ENCODE measurements at regions not wholly inside any gene's neighbourhood (a gene's known extent, or its start where the extent isn't known, plus 50 kb on each side); places are given as distances from the start of the nearest gene placed in this dataset.
"Not testable (repeated sequence)": the region's sequence is repeated elsewhere in the genome, so short reads cannot be mapped to it uniquely, and the experiment has no call there.

DNA sequence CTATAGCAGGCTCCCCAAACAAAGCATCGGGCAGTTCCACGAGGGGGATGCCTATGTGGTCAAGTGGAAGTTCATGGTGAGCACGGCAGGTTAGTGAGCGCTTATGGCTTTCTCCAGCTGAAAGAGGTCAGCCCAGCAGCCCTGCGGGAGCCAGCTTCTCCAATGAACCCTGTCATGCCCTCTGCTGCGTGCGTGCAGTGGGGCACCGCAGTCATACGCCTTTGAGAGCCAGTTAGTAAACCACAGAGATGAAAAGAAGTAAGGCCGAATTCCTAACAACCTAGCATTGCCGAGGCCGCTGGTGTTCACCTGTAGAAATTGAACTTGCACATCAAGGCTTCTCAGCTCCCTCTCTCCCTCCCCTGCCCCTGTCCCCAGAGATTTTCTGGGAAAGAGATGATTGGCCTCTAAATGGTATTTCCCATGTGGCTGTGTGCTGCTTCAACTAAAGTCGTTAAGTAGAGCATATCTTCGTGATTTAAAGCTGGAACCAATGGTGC, 75.1 kb upstream of the LYZL2 start:
- FAIRE-seq; DNase-seq (ENCODE audit: extremely low spot score, insufficient read length, low read depth): not testable (repeated sequence)

DNA sequence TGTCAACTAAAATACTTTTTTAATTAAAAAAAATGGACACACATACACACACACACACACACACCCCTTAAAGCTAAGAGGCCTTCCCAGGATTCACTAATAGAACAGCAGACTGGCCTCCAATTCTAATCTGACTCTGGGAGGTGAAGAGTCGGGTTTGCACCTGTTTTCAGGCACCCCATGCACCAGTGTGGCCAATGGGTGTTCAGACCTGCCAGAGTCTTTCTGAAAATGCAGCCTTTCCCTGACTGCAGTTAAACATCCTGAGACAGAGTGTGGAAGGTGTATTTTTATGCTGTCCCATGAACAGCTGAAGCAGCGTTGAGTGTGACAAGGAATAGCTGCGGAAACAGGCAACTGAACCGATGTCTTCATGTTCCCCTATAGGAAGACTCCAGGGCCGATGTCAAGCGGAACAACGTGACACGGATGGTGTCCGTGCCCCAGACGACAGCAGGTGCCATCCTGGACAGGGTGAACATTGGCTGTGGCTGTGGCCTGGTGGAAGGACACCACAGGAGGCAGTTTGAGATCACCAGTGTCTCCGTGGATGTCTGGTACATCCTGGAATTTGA, 74.6 kb upstream of the LYZL2 start:
- FAIRE-seq (no peak), DNase-seq (ENCODE audit: extremely low spot score, insufficient read length, low read depth) (no peak)

- not testable (repeated sequence) for FAIRE-seq; DNase-seq (ENCODE audit: extremely low spot score, insufficient read length, low read depth)
Observed at GRCh38 chr10:30703446-30703845, 73.9 kb upstream of the LYZL2 start.

GRCh38 chr10:30702860-30703259, 73.3 kb upstream of the LYZL2 start:
- FAIRE-seq (no peak), DNase-seq (ENCODE audit: extremely low spot score, insufficient read length, low read depth) (no peak)

- peak; percentile 95 for FAIRE-seq
Observed at GRCh38 chr10:30701451-30702173, 72.1 kb upstream of the LYZL2 start.

DNA sequence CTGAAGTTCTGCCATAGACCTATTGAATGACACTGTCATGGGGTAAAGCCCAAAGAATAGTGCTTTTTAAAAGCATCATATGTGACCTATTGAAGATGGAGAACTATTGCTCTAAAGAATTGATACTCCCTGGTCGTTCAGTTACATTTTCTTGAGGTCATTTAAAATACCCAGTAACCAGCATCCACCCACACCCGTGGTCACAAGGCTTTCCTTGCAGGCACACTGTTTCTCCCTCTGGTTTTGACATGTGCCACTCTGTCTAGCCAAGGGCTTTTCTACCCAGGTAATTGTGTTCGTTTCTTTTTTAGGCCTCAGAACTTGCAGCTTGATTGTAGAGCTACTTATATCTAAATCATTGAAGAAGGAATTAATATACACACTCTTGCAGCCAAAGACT, 68.3 kb upstream of the LYZL2 start:
- FAIRE-seq = no peak
- no peak for DNase-seq (ENCODE audit: extremely low spot score, insufficient read length, low read depth)

More at GRCh38 chr10:30701451-30702173, 72.1 kb upstream of the LYZL2 start:
- DNase-seq (ENCODE audit: extremely low spot score, insufficient read length, low read depth) = no peak

GRCh38 chr10:30697221-30697620, 67.7 kb upstream of the LYZL2 start:
- DNase-seq (ENCODE audit: extremely low spot score, insufficient read length, low read depth); FAIRE-seq: not testable (repeated sequence)

DNA sequence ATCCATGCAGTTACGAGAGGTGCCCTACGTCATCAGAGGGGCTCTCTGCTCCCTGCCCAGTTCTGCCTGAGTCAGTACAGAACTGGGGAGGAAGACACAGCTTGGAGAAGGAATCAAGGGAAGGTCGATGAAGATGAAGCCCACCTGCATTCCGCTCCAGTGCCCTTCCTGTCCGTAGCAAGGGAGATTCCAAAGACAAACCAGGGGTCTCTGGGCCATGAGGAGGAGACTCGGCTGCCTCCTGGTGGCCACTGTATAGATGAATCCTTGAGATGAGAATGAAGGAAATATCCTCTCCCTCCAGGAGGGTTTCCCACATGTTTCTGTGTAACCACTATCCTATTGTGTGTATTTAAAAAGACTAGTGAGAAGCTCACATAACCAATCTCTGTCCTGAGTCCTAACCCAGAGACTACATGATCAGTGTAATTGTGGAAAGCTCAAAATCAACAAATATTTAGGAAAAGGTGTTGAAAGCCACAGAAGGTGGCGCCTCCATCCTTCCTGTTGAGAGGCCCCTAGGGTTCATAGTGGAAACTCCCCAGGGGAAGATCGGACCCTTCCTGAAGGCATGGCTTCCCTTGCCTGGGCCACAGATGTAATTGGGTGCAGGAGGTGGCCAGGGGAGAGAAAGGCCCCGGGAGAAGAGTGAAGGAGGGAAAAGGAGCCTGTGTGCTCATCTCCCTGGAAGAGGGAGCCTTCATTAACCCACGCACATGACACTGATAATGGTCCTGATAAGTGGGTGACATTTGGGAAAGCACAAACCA, 67.0 kb upstream of the LYZL2 start:
- FAIRE-seq = peak; percentile 29
- not testable (repeated sequence) for DNase-seq (ENCODE audit: extremely low spot score, insufficient read length, low read depth)

DNA sequence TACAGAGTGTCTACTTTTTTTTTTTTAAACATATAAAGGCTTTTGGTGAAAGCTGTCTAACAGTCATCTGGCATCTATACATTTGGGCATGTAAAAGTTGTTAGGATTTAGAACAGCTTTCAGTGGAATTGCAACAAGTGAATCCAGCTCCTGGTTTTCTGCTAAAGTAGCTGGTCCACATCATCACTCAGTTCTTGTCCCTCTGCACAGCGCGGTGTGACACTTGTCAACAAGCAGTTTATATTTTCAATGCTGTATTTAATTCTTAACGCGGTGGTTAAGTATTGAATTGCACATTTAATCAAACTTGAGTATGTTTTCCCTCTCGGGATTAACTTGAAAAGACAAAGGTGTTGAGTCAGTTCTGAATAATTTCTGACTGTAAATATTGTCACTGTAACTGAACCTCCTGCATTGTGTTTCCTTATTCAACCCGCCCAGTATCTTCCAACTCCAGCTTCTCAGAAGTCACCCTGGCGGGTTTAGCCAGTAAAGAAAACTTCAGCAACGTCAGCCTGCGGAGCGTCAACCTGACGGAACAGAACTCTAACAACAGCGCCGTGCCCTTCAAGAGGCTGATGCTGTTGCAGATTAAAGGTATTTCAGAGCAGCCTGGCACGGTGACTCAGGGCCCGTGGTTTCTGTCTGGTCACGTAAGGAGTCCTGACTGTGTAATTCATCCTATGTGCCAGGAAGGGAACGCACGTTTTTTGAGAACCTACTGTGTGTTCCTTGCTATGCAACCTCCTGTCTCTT, 66.1 kb upstream of the LYZL2 start:
- not testable (repeated sequence) for FAIRE-seq

DNA sequence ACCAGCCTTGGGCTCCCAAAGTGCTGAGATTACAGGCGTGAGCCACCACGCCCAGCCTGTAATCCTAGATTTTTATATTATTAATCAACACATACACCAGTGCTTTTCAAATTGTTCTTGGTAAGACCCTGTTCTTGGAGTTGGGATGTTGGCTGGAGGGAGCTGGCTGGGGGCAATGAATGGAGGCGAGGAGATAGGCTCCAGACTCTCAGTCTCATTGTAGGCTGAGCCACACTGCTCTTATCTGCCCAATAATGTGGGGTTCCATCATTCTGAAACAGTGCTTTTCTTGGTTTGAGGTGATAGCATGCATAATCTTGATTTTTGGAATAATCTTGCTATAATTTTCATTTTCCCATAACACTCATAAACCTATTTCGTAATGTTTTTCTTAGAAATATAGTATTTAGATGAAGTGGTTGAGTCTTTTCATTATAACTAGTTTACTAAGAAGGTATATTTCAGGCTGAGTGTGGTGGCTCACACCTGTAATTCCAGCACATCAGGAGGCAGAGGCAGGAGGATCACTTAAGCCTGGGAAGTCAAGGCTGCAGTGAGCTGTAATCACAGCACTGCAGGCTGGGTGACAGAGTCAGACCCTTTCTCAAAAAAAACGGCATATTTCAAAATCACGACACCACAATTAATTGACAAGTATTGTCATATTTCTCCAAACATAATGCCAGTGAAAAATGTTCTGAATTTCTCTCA, 65.1 kb upstream of the LYZL2 start:
- FAIRE-seq (no peak), DNase-seq (ENCODE audit: extremely low spot score, insufficient read length, low read depth) (no peak)

More for the DNA sequence above, 66.1 kb upstream of the LYZL2 start:
- not testable (repeated sequence) for DNase-seq (ENCODE audit: extremely low spot score, insufficient read length, low read depth)

DNA sequence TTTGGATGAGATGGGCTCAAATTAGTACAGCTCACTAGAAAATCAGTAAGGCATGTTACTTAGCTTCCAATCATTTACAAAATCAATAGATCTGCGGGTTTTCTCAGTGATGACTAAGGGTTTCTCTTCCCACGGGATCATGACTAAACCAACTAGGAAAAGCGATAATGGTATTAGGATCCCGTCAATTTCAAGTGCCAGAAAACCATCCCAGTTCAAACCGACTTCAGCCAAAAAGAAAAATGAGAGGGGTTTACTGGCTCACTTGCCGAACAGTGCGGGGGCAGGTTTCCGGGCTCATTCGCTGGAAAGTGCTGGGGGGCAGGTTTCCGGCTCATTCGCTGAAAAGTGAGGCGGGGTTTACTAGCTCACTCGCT, 62.1 kb upstream of the LYZL2 start:
- FAIRE-seq (no peak), DNase-seq (ENCODE audit: extremely low spot score, insufficient read length, low read depth) (no peak)

- DNase-seq (ENCODE audit: extremely low spot score, insufficient read length, low read depth); FAIRE-seq: not testable (repeated sequence)
Observed at GRCh38 chr10:30690948-30691638, 61.5 kb upstream of the LYZL2 start.

GRCh38 chr10:30688456-30688855, 58.9 kb upstream of the LYZL2 start:
- FAIRE-seq (no peak), DNase-seq (ENCODE audit: extremely low spot score, insufficient read length, low read depth) (no peak)

GRCh38 chr10:30687698-30688213, 58.2 kb upstream of the LYZL2 start:
- FAIRE-seq (peak; percentile 72), DNase-seq (ENCODE audit: extremely low spot score, insufficient read length, low read depth) (peak; percentile 36)

DNA sequence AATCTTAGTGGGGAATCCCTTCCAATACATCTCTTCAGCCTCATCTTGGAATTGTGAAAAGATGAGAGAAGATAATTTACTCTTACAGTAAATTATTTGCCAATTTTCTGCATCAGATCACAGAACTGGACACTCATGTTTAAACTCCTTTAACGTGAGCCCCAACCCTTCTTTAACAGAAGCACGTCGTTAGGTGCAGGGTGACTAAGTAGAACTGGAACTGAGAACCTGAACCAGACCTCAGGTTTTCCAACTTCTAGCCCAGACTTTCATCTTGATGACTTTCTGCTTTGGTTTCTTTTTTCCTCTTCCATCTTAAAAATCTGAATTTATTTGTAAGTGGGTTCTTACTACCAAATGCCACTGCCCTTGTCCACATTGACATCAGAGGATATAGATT, 57.2 kb upstream of the LYZL2 start:
- DNase-seq (ENCODE audit: extremely low spot score, insufficient read length, low read depth) = no peak
- no peak for FAIRE-seq

GRCh38 chr10:30683496-30683895, 53.9 kb upstream of the LYZL2 start:
- FAIRE-seq = no peak
- no peak for DNase-seq (ENCODE audit: extremely low spot score, insufficient read length, low read depth)

- not testable (repeated sequence) for DNase-seq (ENCODE audit: extremely low spot score, insufficient read length, low read depth); FAIRE-seq
Observed at GRCh38 chr10:30682377-30683199, 53.0 kb upstream of the LYZL2 start.

DNA sequence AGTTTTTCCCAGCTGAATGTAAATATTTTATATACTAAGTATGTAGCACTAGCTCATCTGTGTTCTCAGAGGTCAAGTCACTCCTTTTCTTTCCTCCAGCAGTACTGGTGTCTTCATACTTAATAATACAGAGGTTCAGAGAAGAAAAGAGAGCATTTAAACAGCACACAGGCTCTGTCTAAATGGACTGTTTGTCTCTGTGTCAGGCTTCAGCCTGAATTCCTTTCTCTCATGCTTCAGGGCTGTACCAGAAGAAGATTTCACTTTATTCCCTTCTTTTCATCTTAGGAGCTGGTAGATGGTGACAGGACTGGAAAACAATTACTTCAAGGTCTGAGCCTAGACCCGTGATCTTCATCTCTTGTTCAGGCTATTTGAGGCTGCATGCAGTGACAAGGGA, 51.4 kb upstream of the LYZL2 start:
- FAIRE-seq (no peak), DNase-seq (ENCODE audit: extremely low spot score, insufficient read length, low read depth) (no peak)

Measured in GM18507 (cell line).